ENCODE measurements at regions not wholly inside any gene's neighbourhood (a gene's known extent, or its start where the extent isn't known, plus 50 kb on each side); places are given as distances from the start of the nearest gene placed in this dataset.

DNA sequence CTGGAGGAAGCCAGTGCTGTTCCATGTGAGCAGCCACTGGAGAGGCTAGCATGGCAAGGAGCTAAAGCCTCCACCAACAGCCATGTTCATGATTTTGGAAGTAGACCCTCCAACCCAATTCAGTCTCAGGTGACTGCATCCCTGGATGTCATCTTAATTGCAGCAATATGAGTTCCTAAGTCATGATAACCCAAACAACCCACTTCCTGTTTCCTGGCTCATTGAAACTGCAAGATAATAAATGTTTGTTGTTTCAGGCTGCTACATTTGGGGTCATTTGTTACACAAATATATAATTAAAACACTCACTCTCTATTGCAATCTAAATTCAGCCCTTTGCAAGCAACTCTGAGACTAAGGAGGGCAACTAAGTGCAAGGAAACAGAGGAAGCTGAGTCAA is 62.4 kb upstream of the SLC24A5 start:
- no peak for DNase-seq

DNA sequence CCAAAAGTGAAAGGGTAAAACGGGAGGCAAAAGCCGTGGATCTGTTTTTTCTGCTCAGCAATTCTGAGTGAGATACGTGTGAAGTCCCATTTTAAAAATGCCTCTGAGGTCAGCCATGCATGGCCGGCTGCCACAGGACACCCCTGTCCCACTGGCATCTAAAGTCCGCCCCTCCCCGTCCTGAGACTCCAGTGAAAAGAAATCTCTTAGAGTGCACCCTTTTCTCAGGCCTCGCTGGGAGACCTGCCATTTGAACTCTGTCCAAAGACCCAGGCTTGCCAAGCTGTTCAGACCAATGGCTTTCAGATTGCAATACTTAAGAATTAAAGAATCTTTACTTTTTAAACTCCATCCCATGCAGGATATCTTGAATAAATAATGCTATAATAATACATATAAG is 61.0 kb upstream of the SLC24A5 start:
- peak; percentile 7 for DNase-seq

DNA sequence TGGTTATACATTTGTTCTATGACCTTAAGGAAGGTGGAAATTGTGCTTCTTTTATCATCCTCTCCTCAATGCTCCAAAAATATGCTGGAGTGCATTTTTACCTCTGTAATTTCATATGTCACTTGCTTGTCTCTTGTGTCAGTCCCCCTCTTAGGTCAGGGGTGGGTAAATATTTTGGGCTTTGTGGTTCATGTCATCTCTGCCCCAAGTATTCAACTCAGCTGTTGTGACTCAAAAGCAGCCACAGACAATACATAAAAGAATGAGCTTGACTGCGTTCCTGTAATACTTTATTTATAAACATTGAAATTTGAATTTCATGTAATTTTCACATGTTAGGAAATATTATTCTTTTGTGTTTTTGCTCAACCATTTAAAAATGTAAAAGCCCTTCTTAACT is 60.4 kb upstream of the SLC24A5 start:
- DNase-seq, result no peak

DNA sequence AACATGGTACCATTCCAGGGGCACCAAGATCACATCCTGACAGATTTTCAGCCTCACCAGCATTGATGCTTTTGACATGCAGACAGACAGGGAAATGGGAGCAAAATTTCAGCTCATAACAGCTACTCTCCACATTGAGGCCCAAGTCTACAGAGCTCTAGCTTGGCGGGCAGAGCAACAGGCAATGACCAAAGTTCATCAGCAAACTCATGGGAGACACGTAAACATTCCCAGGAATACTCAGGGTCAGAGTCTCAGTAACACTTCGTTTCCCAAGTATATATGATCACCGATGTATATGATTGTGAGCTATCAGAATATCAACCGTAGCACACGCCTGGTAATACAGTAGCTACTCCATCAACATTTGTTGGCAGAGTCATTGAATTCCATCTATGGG is 59.2 kb upstream of the SLC24A5 start:
- DNase-seq, result no peak

DNA sequence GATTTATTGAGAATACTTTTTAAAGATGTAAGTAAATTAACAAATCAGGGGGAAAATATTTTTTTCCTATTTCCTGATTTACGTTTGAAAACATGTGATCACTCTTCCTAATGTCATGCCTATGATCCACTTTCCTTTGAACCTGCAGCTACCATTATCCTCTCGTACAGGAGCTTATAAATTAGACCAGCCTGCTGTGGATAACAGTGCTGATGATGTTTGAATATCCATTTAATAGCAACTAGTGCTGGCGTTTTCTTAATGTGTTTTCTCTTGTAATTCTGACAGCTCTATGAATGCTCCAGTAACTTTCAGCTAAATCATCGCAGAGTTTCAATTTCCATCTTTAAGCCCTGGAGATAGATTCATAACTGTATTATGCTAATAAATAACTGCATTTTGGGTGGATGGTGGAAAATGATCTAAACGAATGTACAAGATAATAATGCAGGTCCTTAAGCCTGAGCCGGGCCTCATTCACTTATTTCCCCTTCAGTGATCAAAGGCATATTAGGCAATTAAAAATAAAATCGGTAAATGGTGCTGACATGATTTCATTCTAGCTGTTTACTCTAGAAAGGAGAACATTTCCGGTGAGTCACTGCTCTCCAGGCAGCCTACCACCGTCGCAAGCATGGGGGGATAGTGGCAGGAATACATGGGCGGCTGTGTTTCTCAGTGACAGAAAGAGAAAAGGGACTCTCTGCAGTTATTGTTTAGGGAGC is 58.5 kb upstream of the SLC24A5 start:
- peak; percentile 64 for DNase-seq

DNA sequence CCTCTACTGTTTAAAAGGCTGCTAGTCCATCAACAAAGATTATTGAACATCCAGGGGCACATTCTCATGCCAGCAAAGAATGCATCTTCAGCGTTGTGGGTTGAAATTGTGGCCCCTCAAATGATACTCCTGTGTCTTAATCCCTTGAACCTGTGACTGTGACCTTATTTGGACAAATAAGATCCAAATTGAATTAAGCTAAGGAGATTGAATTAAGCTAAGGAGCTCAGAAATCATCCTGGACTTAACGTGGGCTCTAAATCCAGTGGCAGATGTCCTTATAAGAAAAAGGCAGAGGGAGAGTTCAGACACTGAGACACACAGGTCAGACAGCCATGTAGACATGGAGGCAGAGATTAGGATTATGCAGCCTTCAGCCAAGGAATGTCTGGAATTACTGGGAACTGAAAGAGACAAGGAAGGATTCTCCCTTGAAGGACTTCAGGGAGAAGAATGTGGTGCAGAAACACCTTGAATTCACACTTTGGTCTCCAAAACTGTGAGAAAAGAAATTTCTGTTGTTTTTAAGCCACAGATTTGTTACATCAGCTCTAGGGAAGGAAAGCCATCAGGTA is 57.3 kb upstream of the SLC24A5 start:
- DNase-seq, result no peak

DNA sequence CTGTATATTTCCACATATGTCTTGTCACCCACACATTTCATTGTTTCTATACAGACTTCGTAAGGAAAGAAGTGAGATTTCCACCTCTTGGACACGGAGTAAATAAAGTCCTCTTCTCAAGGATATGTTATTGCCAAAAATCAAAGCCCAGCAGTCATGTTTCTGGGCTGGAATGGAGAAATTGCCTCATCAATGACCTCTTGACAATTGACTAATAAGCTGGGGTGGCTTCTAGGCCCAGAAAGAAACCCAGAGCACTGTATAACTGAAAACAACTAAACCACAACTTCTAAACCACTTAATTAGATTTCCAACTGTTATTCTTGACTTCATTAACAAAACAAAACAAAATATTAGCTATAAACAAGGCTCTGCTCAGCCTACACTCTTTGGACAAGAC is 56.4 kb upstream of the SLC24A5 start:
- no peak for DNase-seq

DNA sequence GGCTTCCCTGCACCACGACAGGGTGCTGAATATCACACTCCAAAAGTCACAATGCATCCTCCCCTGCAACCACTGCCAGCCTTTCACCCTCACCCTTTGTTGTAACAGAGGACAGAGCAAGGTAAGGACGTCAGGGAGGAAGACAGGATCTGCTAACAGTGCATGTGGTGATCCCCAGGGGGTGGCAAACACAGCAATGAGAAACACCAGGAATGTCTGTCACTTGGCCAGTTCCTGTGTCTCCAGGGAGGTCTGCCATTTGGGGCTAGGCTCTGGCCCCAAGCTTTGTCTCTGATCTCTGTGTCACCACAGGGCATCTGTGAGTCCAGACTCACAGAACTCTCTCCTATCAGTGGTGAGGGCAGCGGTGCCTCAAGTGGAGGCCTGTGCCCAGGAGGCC is 54.3 kb upstream of the SLC24A5 start:
- no peak for DNase-seq

Measured in DMS79 treated with DMSO at 0.1 percent for 48 hours (cell line).